Kidney capillary endothelial cell (primary cell): ENCODE measurements at regions not wholly inside any gene's neighbourhood (a gene's known extent, or its start where the extent isn't known, plus 50 kb on each side); places are given as distances from the start of the nearest gene placed in this dataset.

ENCODE experiments used
- DNase-seq: peaks from one replicate; pipeline ENCODE4 v3.0.0-alpha.2; 2018; ENCODE audit warnings: low spot score

- no peak for DNase-seq
Observed at GRCh38 chr7:113968713-113969112, 49.9 kb upstream of the PPP1R3A start.
